ENCODE measurements at regions not wholly inside any gene's neighbourhood (a gene's known extent, or its start where the extent isn't known, plus 50 kb on each side); places are given as distances from the start of the nearest gene placed in this dataset.

GRCh38 chr2:59308108-59308507, 1067.0 kb upstream of the FANCL start:
- TF ChIP-seq EZH2phosphoT487 (IDR thresholded peaks at IDR 0.05; ENCODE audit: insufficient read depth, low read depth) (no peak), EZH2 (IDR thresholded peaks at IDR 0.05; ENCODE audit: insufficient read depth, poor library complexity, severe bottlenecking) (no peak)

Measured in GM23248 (cell line).